PC-3 (cell line): ENCODE measurements at regions not wholly inside any gene's neighbourhood (a gene's known extent, or its start where the extent isn't known, plus 50 kb on each side); places are given as distances from the start of the nearest gene placed in this dataset.

Experiments
- ATAC-seq: fragments of 200-7000 bp; cut with Tn5 transposase; 2 replicates; pipeline ENCODE4 v1.9.1; 2020; ENCODE audit warnings: mild to moderate bottlenecking, moderate library complexity
- BruUV-seq: library from RNA; stranded (reverse); fragments of 400-500 nt; replicated peaks from 2 replicates; lab custom pipeline; 2021; lab: Mats Ljungman, UMichigan
- CTCF ChIA-PET: fragments of 300-600 bp; sonication (Branson Sonifier 250); formaldehyde crosslinking; loops from one replicate; lab custom pipeline; 2022; ENCODE audit warnings: antibody characterized with exemption; lab: Charles Lee
- POLR2A ChIA-PET: fragments of 300-600 bp; sonication (Branson Sonifier 250); formaldehyde crosslinking; loops from one replicate; lab custom pipeline; 2022; ENCODE audit warnings: antibody characterized with exemption; ENCODE audit not compliant: unreplicated experiment; lab: Charles Lee
- DNase-seq: peaks from one replicate; pipeline ENCODE4 v3.0.0-alpha.2; 2015
- H2AFZ ChIP-seq: fragments of 300-600 bp; sonication (generic); 2 replicates; pipeline ENCODE4 v1.6.0; 2016; ENCODE audit warnings: antibody characterized with exemption, low read length
- H3F3A ChIP-seq: fragments of 300-600 bp; sonication (generic); one replicate; pipeline ENCODE4 v1.6.0; 2017; ENCODE audit warnings: antibody characterized with exemption, low read length, control low read depth, mild to moderate bottlenecking; ENCODE audit not compliant: unreplicated experiment
- H3K27ac ChIP-seq: fragments of 300-600 bp; sonication (generic); 2 replicates; pipeline ENCODE4 v1.5.1; 2016; ENCODE audit warnings: mild to moderate bottlenecking, low read length
- H3K27me3 ChIP-seq: fragments of 300-600 bp; sonication (generic); 2 replicates; pipeline ENCODE4 v1.6.1; 2016; ENCODE audit warnings: low read length, mixed read lengths
- H3K36me3 ChIP-seq: fragments of 300-600 bp; sonication (generic); 2 replicates; pipeline ENCODE4 v1.6.1; 2016; ENCODE audit warnings: low read depth, mixed run types, low read length, mixed read lengths
- H3K4me1 ChIP-seq: fragments of 300-600 bp; sonication (generic); 2 replicates; pipeline ENCODE4 v1.5.1; 2016; ENCODE audit warnings: low read length; ENCODE audit not compliant: insufficient read depth
- H3K4me2 ChIP-seq: fragments of 300-600 bp; sonication (generic); 2 replicates; pipeline ENCODE4 v1.6.0; 2016; ENCODE audit warnings: low read length
- H3K4me3 ChIP-seq: fragments of 300-600 bp; sonication (generic); 2 replicates; pipeline ENCODE4 v1.5.1; 2016; ENCODE audit warnings: mild to moderate bottlenecking, low read length, mixed read lengths
- H3K79me2 ChIP-seq: fragments of 300-600 bp; sonication (generic); 2 replicates; pipeline ENCODE4 v1.6.1; 2017; ENCODE audit warnings: low read length, mixed read lengths
- H3K9ac ChIP-seq: fragments of 300-600 bp; sonication (generic); 2 replicates; pipeline ENCODE4 v1.6.0; 2016; ENCODE audit warnings: mild to moderate bottlenecking, low read length
- H3K9me2 ChIP-seq: fragments of 300-600 bp; sonication (generic); replicated peaks from 2 replicates; pipeline ENCODE4 v1.6.1; 2016; ENCODE audit warnings: mixed run types, low read length, mixed read lengths
- H3K9me3 ChIP-seq: fragments of 300-600 bp; sonication (generic); 2 replicates; pipeline ENCODE4 v1.6.1; 2016; ENCODE audit warnings: low read length, mixed read lengths
- H4K20me1 ChIP-seq: fragments of 300-600 bp; sonication (generic); 2 replicates; pipeline ENCODE4 v1.6.1; 2016; ENCODE audit warnings: low read length, mixed read lengths
- CTCF ChIP-seq: fragments of 300-600 bp; sonication (generic); conservative IDR thresholded peaks from 2 replicates; pipeline ENCODE4 v1.5.1; 2017; ENCODE audit warnings: antibody characterized with exemption, low read depth, mild to moderate bottlenecking, low read length
- EZH2 ChIP-seq: fragments of 300-600 bp; sonication (generic); IDR thresholded peaks from one replicate; pipeline ENCODE4 v1.6.1; 2017; ENCODE audit warnings: antibody characterized with exemption, mild to moderate bottlenecking, low read length; ENCODE audit not compliant: unreplicated experiment
- EZH2phosphoT487 ChIP-seq: fragments of 300-600 bp; sonication (generic); IDR thresholded peaks from 2 replicates; pipeline ENCODE4 v1.6.1; 2018; ENCODE audit warnings: mild to moderate bottlenecking, antibody characterized with exemption, low read length, borderline replicate concordance
- intact Hi-C: fragments of 100-400 bp; cut with micrococcal nuclease; formaldehyde crosslinking; loops from 2 replicates; pipeline ENCODE4 v1.9.0; 2023

GRCh38 chr5:143574236-143574635 lies 170.8 kb upstream of the NR3C1 start:
- Histone ChIP-seq H2AFZ (no peak overlapping the region), H3K79me2 (no peaks in the 10 kb centered on the region), H3F3A (no peaks in the 10 kb centered on the region), H3K27me3 (no peaks in the 10 kb centered on the region), H3K4me2 (no peak overlapping the region), H3K9ac (no peak overlapping the region), H3K4me3 (no peak overlapping the region), H3K4me1 (no peaks in the 10 kb centered on the region), H3K9me3 (no peaks in the 10 kb centered on the region), H4K20me1 (no peaks in the 10 kb centered on the region), H3K36me3 (no peaks in the 10 kb centered on the region), H3K27ac (no peak overlapping the region), H3K9me2 (no peaks in the 10 kb centered on the region)
- no peak for TF ChIP-seq CTCF
- TF ChIP-seq EZH2phosphoT487, result no peak
- TF ChIP-seq EZH2, result no peak
- intact Hi-C loops, result no loop called here
- ChIA-PET POLR2A (no interaction called here), CTCF (no interaction called here)
- BruUV-seq, result no TSS peak
- DNase-seq, result no peak
- no peak for ATAC-seq

GRCh38 chr5:143573568-143574170 lies 170.2 kb upstream of the NR3C1 start:
- H3K9me3 ChIP-seq, result no peaks in the 10 kb centered on the region
- H3K4me3 ChIP-seq, result no peak overlapping the region
- TF ChIP-seq CTCF (no peak), EZH2 (no peak), EZH2phosphoT487 (no peak)
- H3K79me2 ChIP-seq, result no peaks in the 10 kb centered on the region
- DNase-seq, result no peak
- H3F3A ChIP-seq, result no peaks in the 10 kb centered on the region
- no TSS peak for BruUV-seq
- H3K27ac ChIP-seq, result no peak overlapping the region
- H2AFZ ChIP-seq, result no peak overlapping the region
- ChIA-PET CTCF (no interaction called here), POLR2A (no interaction called here)
- H3K4me1 ChIP-seq, result no peaks in the 10 kb centered on the region
- H3K9me2 ChIP-seq, result no peaks in the 10 kb centered on the region
- H3K27me3 ChIP-seq, result no peaks in the 10 kb centered on the region
- intact Hi-C loops, result no loop called here
- H3K4me2 ChIP-seq, result no peak overlapping the region
- no peak for ATAC-seq
- H3K9ac ChIP-seq, result no peak overlapping the region
- no peaks in the 10 kb centered on the region for H3K36me3 ChIP-seq
- no peaks in the 10 kb centered on the region for H4K20me1 ChIP-seq

- Histone ChIP-seq H3K4me2 (no peak overlapping the region), H3K79me2 (no peaks in the 10 kb centered on the region), H3K4me1 (no peaks in the 10 kb centered on the region), H4K20me1 (no peaks in the 10 kb centered on the region), H3K9ac (no peak overlapping the region), H3K27me3 (no peaks in the 10 kb centered on the region), H3F3A (no peaks in the 10 kb centered on the region), H3K9me2 (no peaks in the 10 kb centered on the region), H3K9me3 (no peaks in the 10 kb centered on the region), H2AFZ (no peak overlapping the region), H3K27ac (no peak overlapping the region), H3K4me3 (no peak overlapping the region), H3K36me3 (no peaks in the 10 kb centered on the region)
- no TSS peak for BruUV-seq
- ChIA-PET POLR2A (no interaction called here), CTCF (no interaction called here)
- intact Hi-C loops, result no loop called here
- TF ChIP-seq CTCF, result no peak
- ATAC-seq, result no peak
- no peak for DNase-seq
These were observed 169.2 kb upstream of the NR3C1 start for GRCh38 chr5:143572671-143573070.
